NCI-H2171 (cell line): ENCODE measurements at regions not wholly inside any gene's neighbourhood (a gene's known extent, or its start where the extent isn't known, plus 50 kb on each side); places are given as distances from the start of the nearest gene placed in this dataset.
"Not testable (repeated sequence)": the region's sequence is repeated elsewhere in the genome, so short reads cannot be mapped to it uniquely, and the experiment has no call there.

Experiments
- DNase-seq: peaks from one replicate; lab custom pipeline; 2025; lab: John Stamatoyannopoulos, UW

DNA sequence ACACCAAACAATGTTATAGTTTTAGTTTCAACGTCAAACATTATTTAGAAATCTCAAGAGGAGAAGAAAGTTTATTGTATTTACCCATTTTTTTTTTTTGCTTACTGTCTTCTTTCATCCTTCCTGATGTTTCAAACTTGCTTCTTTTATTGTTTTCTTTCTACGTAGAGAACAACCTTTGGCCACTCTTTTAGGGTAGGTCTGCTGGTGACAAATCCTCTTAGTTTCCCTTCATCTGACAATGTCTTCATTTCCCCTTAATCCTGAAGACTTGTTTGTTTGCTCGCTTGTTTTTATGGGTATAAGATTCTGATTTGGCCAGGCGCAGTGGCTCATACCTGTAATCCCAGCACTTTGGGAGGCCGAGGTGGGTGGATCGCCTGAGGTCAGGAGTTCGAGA, 89.1 kb downstream of the RHOU start:
- DNase-seq: no peak

DNA sequence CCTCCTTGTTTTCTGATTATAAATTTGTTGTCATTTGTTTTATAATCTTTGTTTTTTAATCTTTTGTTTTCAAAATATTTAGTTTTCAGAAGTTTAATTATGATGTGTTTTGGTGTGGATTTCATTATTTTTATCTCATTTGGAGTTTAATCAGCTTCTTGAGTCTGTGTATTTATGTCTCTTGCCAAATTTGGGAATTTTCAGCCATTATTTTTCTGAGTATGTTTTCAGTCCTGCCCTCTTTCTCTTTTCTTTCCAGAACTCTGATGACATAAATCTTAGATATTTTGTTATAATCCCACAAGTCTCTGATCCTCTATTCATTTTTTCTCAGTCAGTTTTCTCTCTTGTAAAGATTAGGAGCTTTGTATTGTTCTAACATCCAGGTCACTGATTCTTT, 89.8 kb downstream of the RHOU start:
- no peak for DNase-seq

DNA sequence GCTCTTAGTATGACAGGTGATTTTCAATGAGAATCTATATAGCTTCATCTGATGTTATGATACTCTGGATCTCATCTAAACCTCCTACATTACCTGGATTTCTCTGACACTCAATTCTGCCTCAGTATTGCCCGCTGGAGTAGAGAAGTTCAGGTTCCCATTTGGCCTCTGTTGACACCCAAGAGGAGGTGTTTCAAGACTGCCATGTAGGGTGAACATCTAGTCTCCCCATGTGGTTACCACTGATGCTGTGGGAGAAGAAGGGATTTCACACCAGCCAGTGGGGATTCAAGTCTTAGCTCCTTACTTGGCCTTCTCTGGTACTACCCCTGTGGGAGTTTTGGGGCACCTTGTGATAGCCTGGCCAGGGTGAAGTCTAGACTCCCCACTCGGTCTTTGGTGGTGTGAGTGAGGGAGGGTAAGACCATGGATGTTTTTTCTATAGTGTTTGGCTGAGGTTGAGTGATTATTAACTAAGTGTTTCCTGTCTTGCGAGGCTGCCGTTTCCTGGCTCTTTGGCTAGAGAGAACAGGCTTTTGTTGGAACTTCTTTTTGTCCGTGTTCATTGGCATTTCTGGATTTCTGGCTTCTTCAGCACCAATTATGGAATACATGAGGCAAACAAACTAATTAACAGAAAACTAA, 90.7 kb downstream of the RHOU start:
- no peak for DNase-seq

DNA sequence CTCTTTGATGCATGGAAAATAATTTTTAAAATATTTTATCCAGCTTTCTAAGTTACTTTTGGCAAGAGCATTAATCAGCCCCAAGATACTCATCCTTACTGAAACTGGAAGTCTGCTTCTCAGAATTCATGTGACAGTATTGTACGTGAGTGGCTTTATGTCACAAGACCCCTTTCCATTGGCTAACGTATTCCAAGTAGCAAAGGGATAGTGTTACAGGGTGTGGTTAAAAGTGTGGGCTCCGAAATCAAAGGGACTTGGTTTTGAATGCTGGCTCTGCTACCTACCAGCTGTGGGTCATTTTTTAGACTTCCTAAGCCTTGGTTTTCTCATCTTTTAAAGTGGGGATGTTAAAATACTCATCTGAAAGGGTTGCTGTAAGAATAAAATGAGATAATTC, 91.7 kb downstream of the RHOU start:
- no peak for DNase-seq

DNA sequence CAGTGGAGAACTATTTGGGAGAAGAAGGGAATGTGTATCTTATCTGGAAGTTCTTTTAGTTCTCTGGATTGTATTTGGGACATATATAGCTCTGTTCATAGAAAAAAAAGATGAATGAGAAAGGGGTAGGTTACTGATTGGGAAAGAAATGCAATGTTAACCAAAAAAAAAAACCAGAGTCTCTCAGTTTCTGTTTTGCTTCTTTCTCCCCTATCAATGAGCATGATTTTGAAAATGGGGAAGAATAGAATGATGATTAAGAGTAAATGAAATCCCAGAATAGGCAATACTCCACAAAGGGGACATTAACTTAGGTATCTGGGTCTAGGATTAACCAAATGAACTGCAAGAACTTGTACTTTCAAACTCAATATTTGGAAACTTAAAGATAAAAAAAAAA, 92.9 kb downstream of the RHOU start:
- no peak for DNase-seq

DNA sequence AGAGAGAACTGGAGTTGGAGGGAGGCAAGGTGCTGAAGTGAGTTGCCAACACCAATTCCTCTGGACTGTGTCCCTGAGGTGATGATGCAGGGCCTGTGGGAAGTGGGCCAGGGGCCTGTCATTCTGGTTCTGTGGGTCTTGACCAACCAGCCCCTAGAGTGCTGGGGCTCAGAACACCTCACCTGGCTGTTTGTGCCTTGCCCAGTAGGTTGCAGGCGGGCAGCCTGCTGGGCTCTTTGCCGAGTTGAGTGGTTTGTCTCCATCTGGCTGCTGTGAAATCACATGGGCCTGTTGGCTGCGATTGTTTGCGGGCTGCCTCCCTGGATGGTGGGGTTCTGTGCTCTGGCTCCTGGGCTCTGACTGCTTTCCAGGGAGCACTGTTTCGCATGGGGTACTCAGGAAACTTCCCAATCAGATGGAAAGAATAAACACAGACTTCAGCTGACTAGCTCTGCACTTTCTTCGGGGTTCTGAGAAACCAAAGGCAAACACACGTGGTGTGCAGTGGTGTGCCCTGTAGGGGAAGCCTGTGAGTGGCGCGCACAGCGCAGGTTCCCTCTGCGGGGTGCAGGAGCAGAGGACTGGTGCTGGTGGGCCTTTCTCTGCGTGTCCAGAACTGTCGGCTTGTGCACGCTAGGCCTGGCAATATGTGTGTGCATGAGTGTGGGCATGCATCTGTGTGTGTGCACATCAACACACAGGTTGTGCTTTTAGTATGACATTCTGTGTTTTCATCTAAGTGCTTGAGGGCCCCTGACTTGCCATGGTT, 95.1 kb downstream of the RHOU start:
- no peak for DNase-seq

DNA sequence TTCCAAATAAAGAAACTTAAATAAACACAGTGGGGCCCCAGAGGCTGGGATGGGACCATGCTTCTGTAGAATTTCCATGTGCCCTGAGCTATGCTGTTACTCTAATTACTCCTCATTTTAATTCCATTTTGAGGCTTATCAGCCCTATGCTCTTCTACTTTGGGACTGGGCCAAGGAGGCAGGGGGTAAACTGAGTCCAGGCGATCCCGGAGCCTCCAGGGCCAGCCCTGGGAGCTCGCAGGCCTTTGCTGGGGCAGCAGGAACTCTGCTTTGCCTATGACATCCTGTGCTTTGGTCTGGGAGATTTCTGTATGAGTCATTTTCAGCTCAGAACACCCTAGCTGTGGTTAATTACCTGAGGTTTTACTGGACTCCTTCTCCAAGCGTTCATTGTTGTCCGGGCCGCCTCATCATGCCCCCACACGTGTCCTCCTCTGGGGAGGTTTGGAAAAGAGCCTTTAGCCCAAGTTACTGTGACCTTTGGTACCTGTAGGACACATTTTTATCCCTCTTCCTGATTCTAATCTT, 95.7 kb downstream of the RHOU start:
- DNase-seq: no peak

DNA sequence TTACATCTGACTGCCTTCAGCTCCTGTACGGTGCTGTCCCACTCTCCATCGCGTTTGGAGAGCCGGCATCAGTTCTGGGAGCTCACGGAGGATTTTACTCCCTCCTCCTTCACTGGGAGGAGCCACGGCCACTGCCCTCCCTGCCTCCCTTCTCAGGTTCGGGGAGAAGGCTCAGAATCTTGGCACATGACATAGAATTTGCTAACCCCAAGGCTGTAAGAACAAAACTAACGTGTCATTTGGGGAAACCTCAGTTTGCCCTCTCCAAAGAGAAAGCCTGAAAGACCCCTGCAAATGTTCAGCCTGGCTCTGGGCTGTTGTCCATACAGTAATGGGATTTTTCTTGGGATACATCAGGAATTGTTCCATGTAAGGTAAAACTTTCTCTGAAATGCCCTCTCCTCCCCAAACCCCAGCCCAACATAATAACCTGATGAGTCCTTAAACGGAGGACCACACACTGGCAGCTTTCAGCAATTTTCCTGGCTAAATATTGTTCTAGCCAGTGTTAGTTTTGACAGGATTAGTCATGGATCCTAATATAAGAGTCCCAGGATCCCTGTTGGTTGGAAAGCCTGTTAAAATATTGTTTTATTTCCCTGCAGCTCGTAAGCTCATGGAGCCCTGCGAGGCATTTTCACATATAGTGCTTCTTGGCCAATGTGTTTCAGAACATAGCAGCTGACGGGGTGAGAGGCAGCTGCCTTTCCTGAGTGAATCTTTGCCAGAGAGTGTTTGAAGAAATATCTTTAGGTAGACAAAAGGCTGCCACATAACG, 98.8 kb downstream of the RHOU start:
- DNase-seq: no peak

DNA sequence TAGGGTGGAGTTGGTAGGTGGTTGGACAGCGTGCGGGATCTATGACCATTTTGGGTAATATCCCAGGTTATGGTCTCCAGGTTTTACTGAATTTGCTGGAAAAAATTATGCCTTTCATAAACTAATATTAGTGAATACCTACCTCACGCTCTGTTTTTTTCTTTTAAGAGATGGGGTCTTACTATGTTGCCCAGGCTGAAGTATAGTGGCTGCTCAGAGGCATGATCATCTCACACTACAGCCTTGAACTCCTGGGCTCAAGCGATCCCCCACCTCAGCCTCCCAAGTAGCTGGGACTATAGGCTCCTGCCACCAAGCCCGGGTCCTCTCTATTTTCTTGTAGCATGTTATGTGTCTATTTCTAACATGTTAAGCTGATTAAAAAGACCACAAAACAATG, 100.2 kb downstream of the RHOU start:
- DNase-seq: no peak

DNA sequence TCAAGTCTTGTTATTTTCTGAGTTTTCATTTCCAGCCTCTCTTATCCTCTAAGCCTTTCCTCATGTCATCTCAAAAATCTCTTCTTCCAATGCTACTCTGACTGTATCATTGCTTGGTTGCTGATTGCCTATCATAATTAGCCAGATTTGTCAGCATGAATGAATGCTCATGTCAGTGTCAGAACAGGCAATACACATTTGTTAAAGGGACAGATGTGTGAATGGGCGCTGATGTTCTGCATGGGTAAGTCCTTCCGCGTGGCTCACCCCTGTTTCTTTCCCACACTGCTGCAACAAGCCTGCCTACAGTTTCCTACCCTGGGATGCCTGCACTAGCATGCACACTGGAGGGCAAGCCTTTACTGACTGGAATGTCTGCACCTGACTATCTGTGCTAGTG, 100.6 kb downstream of the RHOU start:
- no peak for DNase-seq

DNA sequence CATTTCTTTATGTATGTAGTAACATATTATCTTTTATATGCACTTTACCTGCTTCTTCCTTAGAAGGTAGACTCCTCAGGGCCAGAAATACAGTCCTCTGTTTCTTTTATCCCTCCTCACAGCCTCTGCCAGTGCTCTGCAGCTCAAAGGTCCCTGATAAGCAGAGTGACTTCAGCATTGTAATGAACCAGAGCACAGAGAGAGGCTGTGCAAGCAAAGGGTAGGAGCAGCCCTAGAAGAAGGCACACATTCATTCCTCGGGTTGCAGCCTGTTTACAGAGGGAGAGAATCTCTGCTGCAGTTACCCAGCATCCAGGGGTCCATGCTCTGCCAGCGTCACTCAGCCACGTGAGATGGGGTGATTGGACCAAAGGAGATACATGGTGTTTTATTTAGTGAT, 101.1 kb downstream of the RHOU start:
- no peak for DNase-seq

DNA sequence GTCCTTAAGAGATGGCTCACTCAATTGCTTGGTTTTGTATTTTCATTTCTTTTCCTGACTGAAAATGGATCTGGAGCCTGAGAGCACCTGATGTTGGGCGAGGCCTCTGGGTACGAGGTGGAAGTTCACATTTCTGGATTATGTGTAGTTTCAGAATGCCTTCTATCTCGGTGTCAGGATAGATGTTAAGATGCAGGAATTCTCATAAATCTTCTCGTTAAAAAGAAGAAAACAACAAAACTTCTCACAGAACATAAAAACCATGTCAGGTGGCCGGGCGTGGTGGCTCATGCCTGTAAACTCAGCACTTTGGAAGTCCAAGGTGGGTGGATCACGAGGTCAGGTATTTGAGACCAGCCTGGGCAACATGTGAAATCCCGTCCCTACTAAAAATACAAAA, 101.8 kb downstream of the RHOU start:
- DNase-seq: no peak

DNA sequence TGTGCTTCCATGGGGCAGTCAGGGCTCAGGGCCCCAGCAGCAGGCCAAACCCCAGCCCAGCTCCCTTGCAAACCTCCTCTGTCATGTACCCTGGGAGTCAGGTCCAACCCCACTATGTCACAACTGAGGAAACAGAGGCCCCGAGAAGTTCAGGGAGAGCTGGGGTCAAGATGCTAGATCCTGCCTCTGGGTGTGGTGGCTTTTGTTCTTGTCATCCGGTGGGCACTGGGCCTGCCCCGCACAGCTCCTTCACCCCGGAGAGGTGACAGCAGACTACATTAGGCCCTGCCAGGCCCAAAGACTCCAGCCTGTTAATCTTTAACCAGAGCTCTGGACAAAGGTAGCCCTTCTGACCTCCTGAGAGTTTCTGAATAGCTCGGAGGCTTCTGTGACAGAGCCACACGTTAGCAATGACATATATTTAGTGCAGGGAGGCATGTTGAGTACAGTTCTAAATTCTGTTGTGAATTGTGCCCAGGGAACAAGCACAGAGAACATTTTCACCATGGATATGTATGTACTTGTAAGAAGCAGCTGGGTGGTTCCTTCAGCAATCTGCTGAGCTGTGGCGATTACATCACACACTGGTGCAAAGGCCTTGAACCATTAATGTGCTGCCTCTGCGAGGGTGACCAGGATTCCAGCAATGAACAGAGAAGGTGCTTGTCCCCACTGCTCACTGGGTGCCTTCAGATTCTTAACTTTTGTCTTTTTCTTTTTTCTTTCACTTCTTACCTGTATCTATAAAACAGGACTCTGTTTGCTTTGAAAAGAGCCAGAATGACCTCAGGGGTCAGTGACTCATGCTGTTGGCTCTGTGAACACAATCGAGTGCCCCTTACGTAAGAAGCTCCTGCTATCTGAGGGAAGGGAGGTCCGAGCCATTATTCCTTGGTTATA, 102.8 kb downstream of the RHOU start:
- DNase-seq: no peak

DNA sequence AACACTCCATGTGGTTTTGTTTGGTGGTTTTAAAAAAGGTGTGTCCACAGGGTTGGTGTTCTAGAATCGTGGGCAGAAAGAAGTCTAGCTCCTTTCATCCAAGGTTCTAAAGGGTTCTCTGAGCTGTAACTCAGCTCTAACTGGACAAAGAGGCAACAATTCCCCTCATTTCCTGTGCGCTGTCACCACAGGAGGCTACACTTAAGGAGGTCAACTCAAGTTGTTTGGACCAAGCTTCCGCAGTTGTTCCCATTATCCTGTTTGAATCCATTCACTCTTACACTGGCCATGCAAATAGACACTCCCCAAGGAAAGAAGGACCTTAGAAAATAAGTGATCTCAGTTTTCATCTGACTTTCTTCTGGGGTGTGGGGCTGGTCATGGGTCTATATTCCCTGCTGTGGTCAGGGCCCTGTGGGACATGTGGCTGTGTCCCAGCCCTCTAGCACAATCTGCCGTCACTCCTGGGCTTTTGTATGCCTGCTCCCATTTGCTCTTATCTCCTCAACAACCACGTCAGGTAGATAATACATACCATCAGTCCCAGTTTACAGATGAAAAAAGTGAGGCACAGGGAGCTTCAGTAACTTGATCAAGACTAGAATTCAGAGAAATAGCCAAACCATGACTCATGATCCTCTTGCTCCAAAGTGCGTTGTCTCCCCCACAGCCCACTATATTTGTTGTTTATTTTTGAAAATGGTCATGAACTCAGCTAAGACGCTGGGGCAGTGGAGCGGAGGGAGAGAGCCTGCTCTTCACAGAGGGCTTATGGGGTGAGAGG, 103.6 kb downstream of the RHOU start:
- no peak for DNase-seq

DNA sequence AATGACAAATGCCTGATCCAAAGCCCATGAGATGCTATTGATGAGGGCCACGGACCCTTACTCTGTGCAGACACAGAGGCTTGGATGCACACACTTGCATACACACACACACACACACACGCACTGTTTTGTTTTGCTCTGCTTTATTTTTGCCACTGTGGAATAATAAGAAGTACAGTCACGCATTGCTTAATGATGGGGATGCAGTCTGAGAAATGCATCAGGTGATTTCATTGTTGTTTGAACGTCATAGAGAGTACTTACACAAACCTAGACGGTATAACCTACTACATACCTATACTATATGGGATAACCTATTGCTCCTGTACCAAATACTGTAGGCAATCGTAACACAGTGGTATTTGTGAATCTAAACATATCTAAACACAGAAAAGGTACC, 104.4 kb downstream of the RHOU start:
- DNase-seq: no peak

DNA sequence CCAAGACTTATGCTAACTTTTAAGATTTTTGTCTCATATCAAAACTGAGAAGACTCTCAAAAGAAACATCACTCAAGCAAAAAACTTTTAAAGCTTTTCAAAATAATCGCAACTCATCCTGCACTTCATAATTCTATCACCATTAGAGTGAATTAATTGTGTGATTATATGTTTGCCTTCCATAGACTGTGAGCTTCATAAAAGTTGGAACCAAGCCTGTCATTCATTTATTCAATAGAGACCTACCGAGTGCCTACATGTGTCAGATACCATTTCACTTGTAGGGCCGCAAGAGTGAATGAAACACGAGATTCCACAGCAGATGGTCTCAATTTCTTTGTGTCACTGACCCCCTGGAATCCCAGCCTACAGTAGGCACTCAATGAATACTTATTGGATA, 106.4 kb downstream of the RHOU start:
- DNase-seq: no peak

DNA sequence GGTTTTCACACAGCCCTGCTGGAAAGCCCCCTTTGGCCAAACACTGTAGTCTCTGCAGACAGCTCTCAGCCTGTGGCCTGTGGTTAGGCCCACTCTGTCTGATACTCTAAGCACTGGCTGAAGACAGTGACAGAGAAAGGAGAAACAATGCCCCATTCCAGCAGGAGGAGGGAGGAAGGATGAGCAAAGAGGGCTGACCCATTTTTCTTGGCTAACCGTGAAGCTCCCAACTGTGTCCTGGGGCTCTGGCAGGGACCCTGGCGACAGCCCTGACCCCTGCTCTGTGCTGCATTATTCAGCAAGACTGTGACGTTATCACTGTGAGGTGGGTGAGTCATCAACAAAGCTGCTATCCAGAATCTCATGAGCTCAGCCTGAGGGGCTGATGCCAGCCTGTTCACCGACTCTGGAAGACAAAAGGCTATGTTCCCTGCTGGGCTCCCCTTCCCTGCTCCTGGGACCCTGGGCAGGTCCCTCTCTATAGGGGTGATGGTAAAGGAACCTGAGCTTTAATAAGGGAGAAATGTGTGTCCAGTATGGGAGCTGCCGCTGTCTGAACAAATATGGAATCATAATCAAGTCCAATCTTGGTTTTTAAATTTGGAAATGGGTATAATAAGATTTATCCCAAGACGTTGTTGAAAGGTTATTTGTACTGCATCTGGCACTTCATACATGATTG, 107.0 kb downstream of the RHOU start:
- DNase-seq: no peak

DNA sequence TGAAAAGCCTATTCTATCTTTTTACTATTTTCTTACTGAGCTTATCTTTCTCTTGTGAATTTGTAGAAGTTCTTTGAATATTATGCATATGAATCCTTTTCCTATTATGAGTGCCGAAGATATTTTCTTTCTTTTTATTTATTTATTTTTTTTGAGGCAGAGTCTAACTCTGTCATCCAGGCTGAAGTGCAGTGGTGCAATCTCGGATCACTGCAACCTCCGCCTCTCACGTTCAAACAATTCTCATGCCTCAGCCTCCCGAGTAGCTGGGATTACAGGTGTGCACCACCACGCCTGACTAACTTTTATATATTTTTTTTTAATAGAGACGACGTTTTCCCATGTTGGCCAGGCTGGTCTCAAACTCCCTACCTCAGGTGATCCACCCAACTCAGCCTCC, 109.8 kb downstream of the RHOU start:
- DNase-seq: no peak

DNA sequence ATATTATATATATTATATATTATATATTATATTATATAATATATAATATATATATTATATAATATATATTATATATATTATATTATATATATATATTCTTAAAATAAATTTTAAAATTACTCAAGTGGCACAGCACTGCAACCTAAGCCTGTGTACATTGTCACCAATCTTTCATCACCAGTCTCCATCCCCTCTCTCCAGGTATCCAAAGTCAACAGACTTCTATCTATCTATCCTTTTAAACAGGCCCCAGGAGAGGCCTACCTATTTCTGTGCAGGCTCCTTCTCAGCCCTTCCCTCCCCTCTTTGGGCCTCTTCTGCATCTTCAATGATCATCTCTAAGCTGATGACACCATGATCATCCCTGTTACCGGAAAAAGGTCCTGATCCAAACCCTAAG, 111.7 kb downstream of the RHOU start:
- DNase-seq: no peak

DNA sequence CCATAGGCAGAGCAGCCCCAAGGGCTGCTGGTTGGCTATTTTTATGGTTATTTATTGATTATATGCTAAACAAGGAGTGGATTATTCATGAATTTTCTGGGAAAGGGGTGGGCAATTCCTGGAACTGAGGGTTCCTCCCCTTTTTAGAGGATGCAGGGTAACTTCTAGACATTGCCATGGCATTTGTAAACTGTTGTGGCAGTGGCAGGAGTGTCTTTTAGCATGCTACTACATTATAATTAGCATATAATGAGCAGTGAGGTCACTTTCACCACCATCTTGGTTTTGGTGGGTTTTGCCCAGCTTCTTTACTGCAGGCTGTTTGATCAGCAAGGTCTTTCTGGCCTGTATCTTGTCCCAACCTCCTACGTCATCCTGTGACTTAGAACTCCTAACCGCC, 112.2 kb downstream of the RHOU start:
- not testable (repeated sequence) for DNase-seq

DNA sequence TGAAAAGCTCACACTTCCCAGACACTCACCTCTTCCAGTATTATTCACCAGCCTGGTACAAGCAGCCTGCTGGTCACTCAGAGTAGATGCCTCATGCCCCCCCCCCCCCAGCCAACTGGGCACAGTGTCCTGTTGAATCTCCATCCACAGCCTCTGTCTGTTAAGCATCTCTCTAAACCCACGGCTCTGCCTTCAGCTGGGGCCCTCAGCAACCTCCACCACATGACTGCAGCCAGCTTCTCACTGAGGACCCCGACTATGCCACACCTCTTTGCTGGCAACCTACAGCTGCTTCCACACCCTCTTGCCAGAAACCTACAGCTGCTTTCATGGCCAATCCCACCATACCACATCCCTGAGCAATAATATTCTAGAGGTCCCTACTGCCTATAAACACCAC, 113.1 kb downstream of the RHOU start:
- DNase-seq: no peak
